ENCODE measurements at regions not wholly inside any gene's neighbourhood (a gene's known extent, or its start where the extent isn't known, plus 50 kb on each side); places are given as distances from the start of the nearest gene placed in this dataset.
"Not testable (repeated sequence)": the region's sequence is repeated elsewhere in the genome, so short reads cannot be mapped to it uniquely, and the experiment has no call there.

DNA sequence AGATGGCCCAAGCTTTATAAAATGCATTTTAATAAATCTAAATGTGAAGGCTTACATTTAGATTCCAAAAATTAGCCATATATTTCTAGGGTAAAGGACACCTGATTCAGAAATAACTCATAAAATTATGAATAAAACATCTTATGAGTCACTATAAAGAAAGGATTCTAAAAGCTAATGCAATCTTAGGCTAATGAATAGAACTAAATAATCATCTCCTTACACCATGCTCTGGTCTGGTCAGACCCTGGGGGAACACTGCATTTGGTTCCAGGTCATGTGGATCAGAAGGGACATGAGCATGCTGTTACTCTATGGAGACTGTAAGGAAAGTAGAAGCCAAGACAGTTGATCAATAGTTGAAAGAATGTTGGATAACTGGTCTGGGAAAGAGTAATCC lies 370.4 kb downstream of the NDFIP2 start:
- Histone ChIP-seq H3K36me3 (no peaks in the 10 kb centered on the region), H3K9ac (ENCODE audit: low read depth in 2 of 2, low read length in 2 of 2) (no peak overlapping the region), H3K4me3 (no peak overlapping the region), H3K9me3 (no peaks in the 10 kb centered on the region), H3K27ac (no peak overlapping the region), H3K27me3 (no peaks in the 10 kb centered on the region), H3K4me1 (no peaks in the 10 kb centered on the region)
- TF ChIP-seq, protein P1, sequence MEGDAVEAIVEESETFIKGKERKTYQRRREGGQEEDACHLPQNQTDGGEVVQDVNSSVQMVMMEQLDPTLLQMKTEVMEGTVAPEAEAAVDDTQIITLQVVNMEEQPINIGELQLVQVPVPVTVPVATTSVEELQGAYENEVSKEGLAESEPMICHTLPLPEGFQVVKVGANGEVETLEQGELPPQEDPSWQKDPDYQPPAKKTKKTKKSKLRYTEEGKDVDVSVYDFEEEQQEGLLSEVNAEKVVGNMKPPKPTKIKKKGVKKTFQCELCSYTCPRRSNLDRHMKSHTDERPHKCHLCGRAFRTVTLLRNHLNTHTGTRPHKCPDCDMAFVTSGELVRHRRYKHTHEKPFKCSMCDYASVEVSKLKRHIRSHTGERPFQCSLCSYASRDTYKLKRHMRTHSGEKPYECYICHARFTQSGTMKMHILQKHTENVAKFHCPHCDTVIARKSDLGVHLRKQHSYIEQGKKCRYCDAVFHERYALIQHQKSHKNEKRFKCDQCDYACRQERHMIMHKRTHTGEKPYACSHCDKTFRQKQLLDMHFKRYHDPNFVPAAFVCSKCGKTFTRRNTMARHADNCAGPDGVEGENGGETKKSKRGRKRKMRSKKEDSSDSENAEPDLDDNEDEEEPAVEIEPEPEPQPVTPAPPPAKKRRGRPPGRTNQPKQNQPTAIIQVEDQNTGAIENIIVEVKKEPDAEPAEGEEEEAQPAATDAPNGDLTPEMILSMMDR (IDR thresholded peaks at IDR 0.05) = no peak
- intact Hi-C loops (cut with DNase I) = no loop called here
- no peak for DNase-seq

DNA sequence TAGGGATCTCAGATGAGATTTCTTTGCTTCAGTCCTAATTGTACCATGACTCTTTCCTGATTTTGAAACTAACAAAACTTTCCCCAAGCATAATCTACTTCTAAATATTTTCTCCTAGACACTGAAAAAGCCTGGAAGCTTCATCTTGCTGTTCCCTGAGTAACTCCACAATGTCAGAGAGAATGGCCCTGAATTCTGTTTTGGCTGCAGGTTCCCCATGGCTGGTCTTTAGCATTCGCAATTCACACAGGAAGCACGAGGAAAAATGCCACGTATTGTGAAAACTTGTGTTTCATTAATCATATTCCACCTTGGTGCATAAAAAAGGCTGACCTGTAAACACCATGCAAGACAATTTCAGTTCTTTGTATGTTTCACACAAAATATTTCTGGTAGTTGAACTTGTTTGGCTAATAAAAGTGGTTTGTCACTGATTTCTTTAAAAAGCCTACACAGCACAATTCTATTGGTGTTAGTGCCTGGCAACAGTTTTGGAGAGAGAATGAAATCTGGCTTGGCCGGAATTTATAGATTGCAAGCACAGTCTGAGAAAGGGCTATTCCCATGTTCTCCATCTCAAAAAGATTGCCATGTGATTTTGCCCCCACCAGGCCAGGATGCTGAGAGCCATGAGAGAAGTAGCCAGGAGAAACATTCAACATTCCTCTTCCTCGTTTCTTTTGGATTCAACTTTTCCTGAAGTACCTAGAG lies 367.1 kb downstream of the NDFIP2 start:
- H3K4me1 ChIP-seq = no peaks in the 10 kb centered on the region
- intact Hi-C loops (cut with DNase I) = no loop called here
- no peak for DNase-seq
- TF ChIP-seq, protein P1 (IDR thresholded peaks at IDR 0.05) = no peak
- no peaks in the 10 kb centered on the region for H3K9me3 ChIP-seq
- no peaks in the 10 kb centered on the region for H3K27me3 ChIP-seq
- no peak overlapping the region for H3K27ac ChIP-seq
- H3K36me3 ChIP-seq = no peaks in the 10 kb centered on the region
- H3K4me3 ChIP-seq = no peak overlapping the region
- no peak overlapping the region for H3K9ac ChIP-seq (ENCODE audit: low read depth in 2 of 2, low read length in 2 of 2)

- TF ChIP-seq, protein P1 (IDR thresholded peaks at IDR 0.05) = no peak
- H3K4me1 ChIP-seq = no peaks in the 10 kb centered on the region
- no peak overlapping the region for H3K4me3 ChIP-seq
- no peak for DNase-seq
- no peak overlapping the region for H3K27ac ChIP-seq
- no peaks in the 10 kb centered on the region for H3K9me3 ChIP-seq
- H3K36me3 ChIP-seq = no peaks in the 10 kb centered on the region
- no peaks in the 10 kb centered on the region for H3K27me3 ChIP-seq
- intact Hi-C loops (cut with DNase I) = no loop called here
- no peak overlapping the region for H3K9ac ChIP-seq (ENCODE audit: low read depth in 2 of 2, low read length in 2 of 2)
Observed at GRCh38 chr13:79846386-79846785, 365.4 kb downstream of the NDFIP2 start.

GRCh38 chr13:79837741-79838450 lies 356.9 kb downstream of the NDFIP2 start:
- intact Hi-C loops (cut with DNase I) = no loop called here
- Histone ChIP-seq H3K9ac (ENCODE audit: low read depth in 2 of 2, low read length in 2 of 2) (no peak overlapping the region), H3K36me3 (no peaks in the 10 kb centered on the region), H3K9me3 (no peaks in the 10 kb centered on the region), H3K27me3 (no peaks in the 10 kb centered on the region), H3K4me1 (no peaks in the 10 kb centered on the region), H3K27ac (no peak overlapping the region), H3K4me3 (no peak overlapping the region)
- TF ChIP-seq, protein P1 (IDR thresholded peaks at IDR 0.05) = no peak
- no peak for DNase-seq

DNA sequence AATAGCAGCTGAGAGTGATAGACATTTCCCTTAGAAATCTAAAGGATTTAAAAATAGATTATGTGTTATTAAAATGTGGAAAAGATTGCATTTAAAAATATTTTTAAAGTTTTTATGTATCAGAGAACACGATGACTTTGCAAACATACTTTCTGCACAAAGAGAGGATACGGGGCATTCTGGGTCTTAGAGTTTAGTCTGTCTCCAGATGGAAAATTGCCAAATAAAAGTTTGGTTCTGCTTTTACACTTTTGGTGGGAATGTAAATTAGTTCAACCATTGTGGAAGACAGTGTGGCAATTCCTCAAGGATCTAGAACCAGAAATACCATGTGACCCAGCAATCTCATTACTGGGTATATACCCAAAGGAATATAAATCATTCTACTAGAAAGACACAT lies 355.2 kb downstream of the NDFIP2 start:
- not testable (repeated sequence) for H3K27me3 ChIP-seq

DNA sequence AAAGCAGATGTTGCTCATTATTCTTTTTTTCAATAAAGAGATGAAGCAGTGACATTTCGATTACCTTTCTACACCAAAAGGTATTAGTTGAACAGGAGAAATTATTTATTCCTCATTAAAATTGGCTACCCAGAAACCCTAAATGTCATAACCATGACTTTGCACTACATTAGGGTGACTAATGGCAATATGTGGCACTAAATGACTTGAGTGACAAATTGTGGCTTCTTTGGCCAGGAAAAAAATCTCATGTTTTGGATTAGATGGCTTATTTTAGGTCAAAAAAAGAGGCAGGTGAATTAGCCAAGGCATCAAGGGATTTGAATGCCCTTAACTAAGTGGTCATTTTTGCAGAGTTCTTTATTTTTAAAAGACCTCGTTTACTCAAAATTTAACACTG lies 353.9 kb downstream of the NDFIP2 start:
- no peaks in the 10 kb centered on the region for H3K9me3 ChIP-seq
- H3K9ac ChIP-seq (ENCODE audit: low read depth in 2 of 2, low read length in 2 of 2) = no peak overlapping the region
- no peak for DNase-seq
- no peak overlapping the region for H3K27ac ChIP-seq
- H3K4me3 ChIP-seq = no peak overlapping the region
- H3K36me3 ChIP-seq = no peaks in the 10 kb centered on the region
- intact Hi-C loops (cut with DNase I) = no loop called here
- H3K27me3 ChIP-seq = no peaks in the 10 kb centered on the region
- TF ChIP-seq, protein P1 (IDR thresholded peaks at IDR 0.05) = no peak
- no peaks in the 10 kb centered on the region for H3K4me1 ChIP-seq

More for the DNA sequence above, 355.2 kb downstream of the NDFIP2 start:
- H3K27ac ChIP-seq; intact Hi-C loops (cut with DNase I); H3K4me1 ChIP-seq; H3K9ac ChIP-seq (ENCODE audit: low read depth in 2 of 2, low read length in 2 of 2); H3K4me3 ChIP-seq; H3K9me3 ChIP-seq; DNase-seq; H3K36me3 ChIP-seq: not testable (repeated sequence)

Measured in colonic mucosa (tissue), 4 donors.